IMR-90 (cell line): ENCODE measurements at regions not wholly inside any gene's neighbourhood (a gene's known extent, or its start where the extent isn't known, plus 50 kb on each side); places are given as distances from the start of the nearest gene placed in this dataset.

ENCODE experiments used
- ATAC-seq: fragments of 200-7000 bp; cut with Tn5 transposase; 2 replicates; pipeline ENCODE4 v1.9.1; 2020; ENCODE audit warnings: low read depth, mild to moderate bottlenecking, moderate library complexity
- BruUV-seq: library from RNA; stranded (reverse); fragments of 400-500 nt; replicated peaks from 2 replicates; lab custom pipeline; 2021; lab: Mats Ljungman, UMichigan
- CTCF ChIA-PET: fragments of 300-600 bp; formaldehyde crosslinking; extraction: SDS; loops from one replicate; lab custom pipeline; 2021; ENCODE audit warnings: antibody characterized with exemption; lab: Yijun Ruan, JAX
- POLR2A ChIA-PET: fragments of 300-600 bp; sonication (Branson Sonifier 250); formaldehyde crosslinking; loops from one replicate; lab custom pipeline; 2022; ENCODE audit warnings: antibody characterized with exemption; ENCODE audit not compliant: unreplicated experiment; lab: Charles Lee
- DNase-seq: peaks from one replicate; pipeline ENCODE4 v3.0.0; 2013
- H2AFZ ChIP-seq: replicated peaks from 2 replicates; pipeline ENCODE3; 2013; ENCODE audit warnings: low read length, mild to moderate bottlenecking; ENCODE audit not compliant: poor library complexity
- H2AK5ac ChIP-seq: 2 replicates; pipeline ENCODE4 v1.6.1; 2013; ENCODE audit warnings: low read depth, low read length, inconsistent platforms
- H2AK9ac ChIP-seq: replicated peaks from 2 replicates; pipeline ENCODE3; 2013; ENCODE audit warnings: mild to moderate bottlenecking, low read depth, low read length, moderate library complexity; ENCODE audit not compliant: poor library complexity
- H2BK120ac ChIP-seq: 2 replicates; pipeline ENCODE4 v1.6.1; 2013; ENCODE audit warnings: low read depth, low read length, inconsistent platforms
- H2BK15ac ChIP-seq: 3 replicates; pipeline ENCODE4 v1.6.1; 2013; ENCODE audit warnings: low read depth, low read length, inconsistent platforms
- H2BK20ac ChIP-seq: 2 replicates; pipeline ENCODE4 v1.6.1; 2013; ENCODE audit warnings: low read depth, mild to moderate bottlenecking, inconsistent platforms, low read length, moderate library complexity
- H2BK5ac ChIP-seq: 2 replicates; pipeline ENCODE4 v1.6.1; 2013; ENCODE audit warnings: mild to moderate bottlenecking, low read depth, low read length, inconsistent platforms; ENCODE audit not compliant: poor library complexity, severe bottlenecking
- H3K14ac ChIP-seq: replicated peaks from 2 replicates; pipeline ENCODE4 v1.6.1; 2013; ENCODE audit warnings: low read depth, low read length, inconsistent platforms
- H3K18ac ChIP-seq: 2 replicates; pipeline ENCODE4 v1.6.1; 2013; ENCODE audit warnings: low read depth, low read length, control low read depth
- H3K23ac ChIP-seq: 2 replicates; pipeline ENCODE4 v1.6.1; 2013; ENCODE audit warnings: low read depth, low read length, inconsistent platforms
- H3K27ac ChIP-seq: 2 replicates; pipeline ENCODE4 v1.5.1; 2013; ENCODE audit warnings: mild to moderate bottlenecking, control low read depth, low read length; ENCODE audit not compliant: insufficient read depth
- H3K27me3 ChIP-seq: 2 replicates; pipeline ENCODE4 v1.6.1; 2013; ENCODE audit warnings: low read length; ENCODE audit not compliant: control insufficient read depth, insufficient read depth
- H3K36me3 ChIP-seq: 2 replicates; pipeline ENCODE4 v1.6.1; 2013; ENCODE audit warnings: low read length, mixed read lengths; ENCODE audit not compliant: control insufficient read depth, insufficient read depth
- H3K4ac ChIP-seq: 2 replicates; pipeline ENCODE4 v1.6.1; 2013; ENCODE audit warnings: low read depth, low read length, inconsistent platforms
- H3K4me1 ChIP-seq: 2 replicates; pipeline ENCODE4 v1.6.1; 2013; ENCODE audit warnings: low read length, mixed read lengths; ENCODE audit not compliant: control insufficient read depth, insufficient read depth
- H3K4me2 ChIP-seq: 2 replicates; pipeline ENCODE4 v1.6.1; 2013; ENCODE audit warnings: low read depth, mild to moderate bottlenecking, control low read depth, low read length, moderate library complexity
- H3K4me3 ChIP-seq: 2 replicates; pipeline ENCODE4 v1.5.1; 2013; ENCODE audit warnings: low read depth, mild to moderate bottlenecking, control low read depth, low read length, moderate library complexity; ENCODE audit not compliant: insufficient read depth
- H3K56ac ChIP-seq: 2 replicates; pipeline ENCODE4 v1.6.1; 2013; ENCODE audit warnings: low read length, inconsistent platforms; ENCODE audit not compliant: insufficient read depth; ENCODE audit errors: extremely low read depth
- H3K79me1 ChIP-seq, 2 experiments: 2 replicates each; pipeline ENCODE4 v1.6.1; 2013; ENCODE audit warnings: low read length in 2 of 2, inconsistent platforms in 1 of 2, low read depth in 1 of 2
- H3K9ac ChIP-seq: 2 replicates; pipeline ENCODE4 v1.6.1; 2013; ENCODE audit warnings: low read depth, low read length, control low read depth
- H3K9me1 ChIP-seq: 2 replicates; pipeline ENCODE4 v1.6.1; 2013; ENCODE audit warnings: low read length, inconsistent platforms; ENCODE audit not compliant: insufficient read depth
- H3K9me3 ChIP-seq: 2 replicates; pipeline ENCODE4 v1.6.1; 2013; ENCODE audit warnings: low read length; ENCODE audit not compliant: control insufficient read depth, insufficient read depth
- H4K20me1 ChIP-seq: 2 replicates; pipeline ENCODE4 v1.6.1; 2013; ENCODE audit warnings: low read length, inconsistent platforms; ENCODE audit not compliant: insufficient read depth
- H4K5ac ChIP-seq: 2 replicates; pipeline ENCODE4 v1.6.1; 2013; ENCODE audit warnings: mild to moderate bottlenecking, low read depth, low read length, control low read depth
- H4K8ac ChIP-seq, 2 experiments: 2 replicates each; pipeline ENCODE4 v1.6.1; 2013; ENCODE audit warnings: low read depth in 2 of 2, low read length in 2 of 2, control low read depth in 1 of 2, inconsistent platforms in 1 of 2
- H4K91ac ChIP-seq: 2 replicates; pipeline ENCODE4 v1.6.1; 2013; ENCODE audit warnings: low read depth, low read length, inconsistent platforms; ENCODE audit not compliant: insufficient read depth
- BHLHE40 ChIP-seq: fragments of 150-350 bp; IDR thresholded peaks from 2 replicates; pipeline ENCODE4 v1.6.1; 2016; ENCODE audit warnings: mild to moderate bottlenecking, low read depth, low read length
- CEBPB ChIP-seq: IDR thresholded peaks from 2 replicates; pipeline ENCODE4 v1.6.1; 2012; ENCODE audit warnings: low read depth, low read length, improper control_type of control experiment
- CHD1 ChIP-seq: IDR thresholded peaks from 2 replicates; pipeline ENCODE4 v1.6.1; 2012; ENCODE audit warnings: low read depth, low read length, improper control_type of control experiment
- CTCF ChIP-seq: conservative IDR thresholded peaks from 2 replicates; pipeline ENCODE4 v1.5.1; 2012; ENCODE audit warnings: mild to moderate bottlenecking, low read depth, low read length, improper control_type of control experiment
- ELK1 ChIP-seq: fragments of 150-350 bp; IDR thresholded peaks from 2 replicates; pipeline ENCODE4 v1.6.1; 2016; ENCODE audit warnings: low read depth, mild to moderate bottlenecking, low read length, moderate library complexity, borderline replicate concordance
- FOS ChIP-seq: fragments of 150-350 bp; IDR thresholded peaks from 2 replicates; pipeline ENCODE4 v1.6.1; 2016; ENCODE audit warnings: low read depth, low read length
- MAFK ChIP-seq: IDR thresholded peaks from 2 replicates; pipeline ENCODE4 v1.6.1; 2012; ENCODE audit warnings: low read depth, low read length, improper control_type of control experiment
- MAZ ChIP-seq: IDR thresholded peaks from 2 replicates; pipeline ENCODE4 v1.6.1; 2012; ENCODE audit warnings: low read depth, mild to moderate bottlenecking, low read length, improper control_type of control experiment, moderate library complexity, borderline replicate concordance
- MXI1 ChIP-seq: IDR thresholded peaks from 2 replicates; pipeline ENCODE4 v1.6.1; 2012; ENCODE audit warnings: low read depth, mild to moderate bottlenecking, low read length, moderate library complexity, borderline replicate concordance
- NFE2L2 ChIP-seq: fragments of 150-350 bp; IDR thresholded peaks from 2 replicates; pipeline ENCODE4 v1.6.1; 2016; ENCODE audit warnings: low read depth, mild to moderate bottlenecking, low read length
- POLR2A ChIP-seq: IDR thresholded peaks from 2 replicates; pipeline ENCODE4 v1.6.1; 2012; ENCODE audit warnings: mild to moderate bottlenecking, low read depth, low read length
- RAD21 ChIP-seq: IDR thresholded peaks from 2 replicates; pipeline ENCODE4 v1.6.1; 2012; ENCODE audit warnings: low read length, improper control_type of control experiment
- RCOR1 ChIP-seq: IDR thresholded peaks from 2 replicates; pipeline ENCODE4 v1.6.1; 2012; ENCODE audit warnings: mild to moderate bottlenecking, low read length, improper control_type of control experiment; ENCODE audit not compliant: insufficient replicate concordance
- RFX5 ChIP-seq: IDR thresholded peaks from 2 replicates; pipeline ENCODE4 v1.8.0; 2012; ENCODE audit warnings: low read depth, mild to moderate bottlenecking, low read length, moderate library complexity
- SMC3 ChIP-seq: fragments of 150-350 bp; IDR thresholded peaks from 2 replicates; pipeline ENCODE4 v1.6.1; 2016; ENCODE audit warnings: low read depth, mild to moderate bottlenecking, antibody characterized with exemption, low read length, moderate library complexity
- USF2 ChIP-seq: fragments of 150-350 bp; IDR thresholded peaks from 2 replicates; pipeline ENCODE4 v1.6.1; 2017; ENCODE audit warnings: mild to moderate bottlenecking, antibody characterized with exemption, low read length, low read depth
- WGBS, 2 experiments: methylation state at CpG; one replicate each; pipeline versions ENCODE4 v1.1.5 to v1.1.7; 2013; ENCODE audit warnings: missing lambda C conversion rate in 2 of 2; ENCODE audit not compliant: insufficient read length in 1 of 2; ENCODE audit errors: extremely low coverage in 2 of 2; 5-methylcytosine and 5-hydroxymethylcytosine counted together
- dilution Hi-C: fragments of 300-500 bp; cut with HindIII; formaldehyde crosslinking; loops from one replicate; pipeline ENCODE4 v1.14.3; 2018; ENCODE audit warnings: low sequenced_read_pairs; ENCODE audit not compliant: unreplicated experiment
- in situ Hi-C: fragments of 300-500 bp; cut with MboI; formaldehyde crosslinking; loops from 3 replicates; pipeline ENCODE4 v1.14.3; 2019; ENCODE audit warnings: low sequenced_read_pairs, inconsistent platforms, mixed read lengths
- intact Hi-C: fragments of 100-400 bp; cut with micrococcal nuclease; formaldehyde crosslinking; loops from 2 replicates; pipeline ENCODE4 v1.10.0; 2022

GRCh38 chr4:73681776-73682175 lies 58.6 kb upstream of the CXCL8 start:
- in situ Hi-C loops (no loop called here), intact Hi-C loops (no loop called here), dilution Hi-C loops (no loop called here)
- POLR2A ChIA-PET, result no interaction called here
- Histone ChIP-seq H2BK120ac (no peak overlapping the region), H3K4ac (no peak overlapping the region), H4K91ac (no peak overlapping the region), H3K36me3 (no peaks in the 10 kb centered on the region), H4K8ac (no peak overlapping the region), H2AK9ac (no peak overlapping the region), H3K9me1 (no peaks in the 10 kb centered on the region), H2BK20ac (no peak overlapping the region), H3K23ac (no peak overlapping the region), H2AK5ac (no peak overlapping the region), H2BK15ac (no peak overlapping the region), H3K56ac (no peak overlapping the region), H3K9me3 (no peaks in the 10 kb centered on the region), H3K14ac (no peak overlapping the region), H3K27me3 (no peaks in the 10 kb centered on the region), H3K18ac (no peak overlapping the region), H3K4me3 (no peak overlapping the region), H3K79me1 (no peaks in the 10 kb centered on the region), H4K20me1 (no peaks in the 10 kb centered on the region), H4K5ac (no peak overlapping the region), H2BK5ac (no peak overlapping the region), H3K9ac (no peak overlapping the region), H3K27ac (no peak overlapping the region), H2AFZ (no peak overlapping the region), H3K4me1 (peaks cover 3% of the 10 kb centered on the region), H3K4me2 (no peak overlapping the region)
- DNase-seq (no peak), ATAC-seq (no peak)
- TF ChIP-seq CHD1, result no peak
- TF ChIP-seq RCOR1, result no peak
- TF ChIP-seq MAFK, result no peak
- no peak for TF ChIP-seq BHLHE40
- no peak for TF ChIP-seq MAZ
- no peak for TF ChIP-seq RFX5
- TF ChIP-seq MXI1, result no peak
- TF ChIP-seq SMC3, result no peak
- no peak for TF ChIP-seq ELK1
- no peak for TF ChIP-seq RAD21
- TF ChIP-seq POLR2A, result no peak
- no peak for TF ChIP-seq CEBPB
- TF ChIP-seq USF2, result no peak
- TF ChIP-seq NFE2L2, result no peak
- no peak for TF ChIP-seq FOS
- no peak for TF ChIP-seq CTCF
- WGBS, 2 experiments, result no CpG with 5 or more reads among the region's 2 CpGs
- no TSS peak for BruUV-seq
- CTCF ChIA-PET, result interaction anchor here (0.7 to 1.3 kb wide), 2 partner anchors 108 to 238 kb away, joined by 4 to 6 read pairs; no protein-coding TSS in a partner anchor
